ENCODE measurements at regions not wholly inside any gene's neighbourhood (a gene's known extent, or its start where the extent isn't known, plus 50 kb on each side); places are given as distances from the start of the nearest gene placed in this dataset.
"Not testable (repeated sequence)": the region's sequence is repeated elsewhere in the genome, so short reads cannot be mapped to it uniquely, and the experiment has no call there.

DNA sequence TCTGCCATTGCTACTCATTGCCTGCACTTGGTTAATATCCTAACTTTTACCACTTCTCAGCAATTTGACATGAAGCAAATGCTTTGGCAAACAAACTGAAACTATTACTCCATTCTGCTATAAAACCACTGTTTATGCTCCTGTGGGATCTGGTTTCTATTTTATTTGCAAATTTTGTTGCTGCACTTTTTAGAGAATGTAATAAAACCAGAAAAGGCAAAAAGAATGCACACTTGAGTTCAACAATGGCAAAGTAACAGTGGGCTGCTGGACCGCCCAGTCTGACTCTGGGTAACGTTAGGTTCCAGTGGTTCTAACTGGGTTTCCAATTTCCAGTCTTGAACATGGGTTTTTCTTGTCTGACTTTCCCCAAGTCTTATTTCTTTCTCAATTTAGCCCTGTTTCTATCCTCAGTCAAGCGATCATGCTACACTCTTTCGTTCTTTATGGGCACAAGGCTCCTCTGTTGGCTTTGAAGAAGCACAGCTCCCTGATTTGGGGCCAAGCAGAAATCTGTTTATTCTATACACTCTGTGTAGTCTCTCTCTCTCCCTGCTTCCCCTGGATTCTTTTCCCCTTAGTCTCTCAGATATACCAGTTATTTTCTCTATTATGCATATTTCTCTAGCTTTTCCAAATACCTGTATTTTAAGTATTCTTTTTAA, 129.2 kb upstream of the FAM3C start:
- DNase-seq (ENCODE audit: low read depth): no peak

DNA sequence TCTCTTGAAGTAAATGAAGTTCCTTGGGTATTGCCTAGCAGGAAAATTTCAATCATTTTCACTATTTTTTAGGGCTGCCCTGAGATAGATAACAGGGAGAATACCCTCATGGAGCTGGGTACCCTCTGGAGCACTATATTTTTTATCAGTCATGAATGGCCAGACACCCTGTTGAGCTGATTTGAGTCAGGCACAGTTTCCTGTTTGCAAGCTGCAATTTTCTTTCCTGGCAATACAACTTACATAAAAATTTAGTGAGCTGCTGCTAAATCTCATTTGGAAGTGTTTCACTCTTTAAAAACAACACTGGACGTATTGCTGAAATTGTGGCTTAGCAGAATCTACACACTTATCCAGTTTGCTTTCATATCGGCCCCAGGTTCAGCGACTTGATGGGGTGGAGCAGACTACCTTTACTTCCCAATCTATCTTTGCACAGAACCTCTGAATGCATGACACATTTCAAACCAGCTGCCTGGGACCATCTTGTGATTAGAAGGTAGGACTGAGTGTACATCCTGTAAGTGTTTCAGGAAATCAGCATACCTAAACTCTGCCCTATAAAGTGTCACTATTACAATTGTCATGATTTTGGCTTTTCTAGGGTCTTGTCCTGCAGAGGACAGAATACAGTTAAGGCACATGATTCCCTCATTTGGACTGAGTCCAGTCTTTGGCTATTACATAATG, 125.7 kb upstream of the FAM3C start:
- no peak for DNase-seq (ENCODE audit: low read depth)

DNA sequence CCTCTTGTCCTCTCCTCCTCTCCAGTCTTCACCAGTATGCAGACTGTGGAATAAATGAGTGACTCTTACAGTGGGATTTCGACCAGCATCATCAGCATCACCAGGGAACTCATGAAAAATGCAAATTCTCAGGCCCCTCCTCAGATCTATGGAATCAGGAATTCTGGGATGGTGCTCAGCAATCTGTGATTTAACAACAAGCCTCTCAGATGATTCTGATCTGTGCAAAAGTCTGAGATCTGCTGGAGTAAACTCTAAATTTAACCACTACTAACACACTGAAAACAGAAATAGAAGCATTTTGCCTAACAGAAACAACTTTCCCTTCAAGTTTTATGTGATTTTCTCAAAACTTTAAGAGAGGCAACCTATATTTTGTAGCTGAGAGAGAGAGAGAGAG, 124.8 kb upstream of the FAM3C start:
- no peak for DNase-seq (ENCODE audit: low read depth)

DNA sequence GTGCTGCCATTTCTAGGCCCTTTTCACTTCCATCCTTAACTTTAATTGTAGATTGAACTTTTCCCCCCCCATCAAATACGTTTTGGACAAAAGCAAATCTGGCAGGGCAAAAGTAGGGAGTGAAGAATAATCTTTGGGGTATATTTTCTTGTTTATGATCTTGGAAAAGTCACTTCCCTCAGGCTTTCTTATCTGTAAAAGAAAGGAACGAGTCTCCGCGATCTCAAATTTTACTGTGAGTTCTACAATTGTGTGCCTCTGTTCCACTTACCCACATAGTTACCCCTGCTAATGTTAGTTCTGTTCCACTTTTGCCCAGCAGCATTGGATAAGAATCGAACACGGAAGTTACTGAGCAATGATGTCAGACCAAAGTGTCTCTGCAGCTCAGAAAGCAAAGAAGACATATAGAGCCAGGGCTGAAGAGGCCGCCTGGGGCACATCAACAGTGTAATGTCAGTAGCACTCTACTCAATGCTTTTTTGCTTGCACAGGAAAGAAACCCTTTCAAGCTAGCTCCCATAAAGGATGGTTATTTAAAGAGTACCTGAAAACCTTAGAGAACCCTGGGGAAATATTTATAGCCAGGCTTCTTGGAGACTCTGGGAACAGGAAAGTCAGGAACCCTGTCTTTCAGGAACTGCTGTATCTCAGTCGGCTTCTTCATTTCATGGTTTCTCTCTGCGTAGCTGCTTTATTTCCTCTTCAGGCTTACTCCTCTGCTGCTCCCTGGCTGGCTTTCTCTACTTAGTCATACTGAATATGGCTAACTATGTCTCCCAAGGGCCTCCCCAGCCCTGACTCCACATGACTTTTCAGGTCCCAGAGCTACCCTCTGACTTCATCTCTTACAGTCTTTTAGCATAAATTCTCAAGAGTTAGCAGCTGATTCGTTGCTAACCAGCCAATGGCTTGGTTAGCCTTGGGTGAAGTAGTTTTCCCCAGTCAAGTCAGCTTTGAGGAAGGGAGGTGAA, 123.7 kb upstream of the FAM3C start:
- DNase-seq (ENCODE audit: low read depth): no peak

DNA sequence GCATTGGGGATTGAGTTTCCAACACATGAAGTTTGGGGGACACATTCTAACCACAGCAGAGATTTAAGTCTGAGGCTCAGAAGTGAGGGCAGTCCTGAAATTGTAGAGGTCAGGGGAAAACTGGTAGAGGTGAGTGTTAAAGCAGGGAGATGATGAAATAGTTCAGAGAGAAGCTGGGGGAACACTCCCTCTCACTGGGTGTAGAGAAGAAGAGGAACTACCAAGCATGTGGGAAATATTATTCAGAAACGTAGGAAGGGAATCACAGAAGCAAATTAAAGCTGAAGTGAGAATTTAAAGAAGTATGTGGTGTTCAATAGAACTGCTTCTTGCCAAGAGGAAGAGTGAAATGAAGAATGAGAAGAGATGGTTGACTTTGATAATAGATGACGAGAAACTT, 121.5 kb upstream of the FAM3C start:
- DNase-seq (ENCODE audit: low read depth): no peak

DNA sequence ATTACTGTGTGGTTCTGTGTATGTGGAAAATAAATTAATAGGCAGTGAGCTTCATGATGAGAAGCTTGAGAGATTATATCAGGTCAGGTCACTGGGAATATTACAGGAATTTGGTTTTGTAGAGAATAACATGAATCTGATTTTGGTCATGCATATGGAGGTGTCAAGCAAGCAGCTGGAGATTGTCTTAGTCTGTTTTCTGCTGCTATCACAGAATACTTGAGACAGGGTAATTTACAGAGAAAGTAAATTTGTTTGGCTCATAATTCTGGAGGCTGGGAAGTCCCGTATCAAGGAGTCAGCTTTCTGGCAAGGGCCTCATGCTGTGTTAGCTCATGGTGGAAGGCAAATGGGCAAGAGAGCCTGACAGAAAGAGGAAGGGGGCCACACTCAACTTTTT, 120.7 kb upstream of the FAM3C start:
- no peak for DNase-seq (ENCODE audit: low read depth)

DNA sequence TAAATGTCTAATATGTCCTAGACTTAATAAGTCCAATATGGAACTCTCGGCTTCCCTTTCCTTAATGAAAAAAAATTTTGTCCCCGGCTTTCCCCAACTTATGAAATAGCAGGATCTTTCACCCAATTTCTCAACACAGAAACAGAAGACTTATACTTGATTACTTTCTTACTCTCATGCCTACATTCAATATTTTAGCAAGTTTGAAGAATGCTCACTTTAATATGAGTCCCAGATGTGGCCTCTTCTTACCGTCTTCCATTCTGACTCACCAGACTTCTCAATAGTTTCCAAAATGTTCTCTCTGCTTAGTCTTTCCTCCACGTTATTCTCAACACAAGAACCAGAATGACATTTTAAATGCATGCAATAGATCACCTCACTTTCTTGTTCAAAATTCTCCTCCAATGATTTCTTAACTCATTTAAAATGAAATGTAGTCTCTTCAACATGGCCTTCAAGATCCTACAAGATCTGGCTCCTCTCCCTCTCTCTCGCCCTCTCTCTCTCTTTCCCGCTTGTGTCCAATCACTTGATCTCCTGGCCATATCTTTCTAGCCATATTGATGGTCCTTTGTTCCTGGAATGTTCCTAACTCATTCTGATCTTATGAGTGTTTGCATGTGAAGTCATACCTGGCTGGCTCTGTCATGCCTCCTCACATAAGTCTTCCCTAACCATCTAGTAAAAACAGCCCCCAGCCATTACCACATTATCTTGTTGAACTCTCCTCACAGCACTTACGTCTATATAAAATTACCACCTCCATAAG, 119.7 kb upstream of the FAM3C start:
- DNase-seq (ENCODE audit: low read depth): no peak

DNA sequence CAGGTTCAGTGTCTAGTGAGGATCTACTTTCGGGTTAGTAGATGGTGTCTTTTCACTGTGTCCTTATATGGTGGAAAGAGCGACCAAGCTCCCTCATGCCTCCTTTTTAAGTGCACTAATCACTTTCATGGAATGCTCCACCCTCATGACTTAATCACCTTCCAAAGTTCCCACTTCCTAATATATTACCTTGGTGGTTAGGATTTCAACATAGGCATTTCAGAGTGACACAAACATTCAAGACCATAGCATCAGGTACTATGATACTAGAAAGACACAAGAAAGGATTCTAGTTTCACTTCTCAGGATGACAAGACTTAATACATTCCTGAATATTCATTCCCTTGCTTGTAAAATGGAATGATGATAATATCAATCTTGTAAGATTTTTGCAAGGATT, 119.1 kb upstream of the FAM3C start:
- no peak for DNase-seq (ENCODE audit: low read depth)

DNA sequence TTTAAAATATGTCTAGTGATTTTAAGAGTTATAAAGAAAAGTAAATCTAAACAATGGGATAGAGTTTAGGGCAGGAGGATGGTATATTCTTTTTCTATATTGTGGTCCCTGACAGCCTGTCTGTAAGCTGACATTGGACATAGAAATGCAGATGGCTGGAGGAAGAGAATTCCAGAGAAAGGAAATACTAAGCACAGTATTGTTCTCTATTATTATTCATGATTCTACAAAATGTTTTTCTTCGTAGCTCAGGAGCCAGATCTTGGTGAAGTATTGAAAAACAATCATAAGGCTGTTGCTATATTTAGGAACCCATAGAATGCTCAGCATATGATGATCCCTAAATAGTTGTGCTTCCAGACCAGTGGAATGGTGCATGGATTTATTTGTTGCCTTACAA, 117.0 kb upstream of the FAM3C start:
- DNase-seq (ENCODE audit: low read depth): no peak

DNA sequence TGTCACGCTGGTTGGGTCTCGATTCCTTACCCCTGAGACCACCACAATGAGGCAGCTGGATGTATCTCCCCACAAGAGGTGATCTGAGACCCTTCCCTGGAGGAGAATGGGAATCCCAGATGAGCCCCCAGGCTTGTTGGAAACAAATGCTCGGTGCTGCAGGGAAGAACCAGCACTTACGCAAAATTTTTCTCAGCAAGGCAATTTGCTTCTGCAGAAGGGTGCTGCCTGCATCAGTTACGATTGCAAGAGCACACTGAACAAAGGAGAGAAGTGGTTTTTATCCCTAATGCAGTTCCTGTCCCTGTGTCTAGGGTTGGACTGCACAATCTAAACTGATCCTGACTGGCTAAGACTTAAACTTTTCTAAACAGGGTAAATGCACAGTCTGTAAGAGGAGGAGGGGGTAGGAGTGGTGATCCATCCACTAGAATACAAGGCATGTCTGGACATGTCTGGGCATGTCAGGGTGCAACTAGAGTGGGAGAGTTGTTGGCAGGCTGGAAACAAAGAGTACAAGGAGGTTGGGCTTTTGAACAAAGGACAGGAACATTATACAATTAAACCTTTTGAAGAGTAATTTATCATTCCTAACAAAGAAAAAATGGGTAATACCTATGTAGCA, 114.9 kb upstream of the FAM3C start:
- no peak for DNase-seq (ENCODE audit: low read depth)

DNA sequence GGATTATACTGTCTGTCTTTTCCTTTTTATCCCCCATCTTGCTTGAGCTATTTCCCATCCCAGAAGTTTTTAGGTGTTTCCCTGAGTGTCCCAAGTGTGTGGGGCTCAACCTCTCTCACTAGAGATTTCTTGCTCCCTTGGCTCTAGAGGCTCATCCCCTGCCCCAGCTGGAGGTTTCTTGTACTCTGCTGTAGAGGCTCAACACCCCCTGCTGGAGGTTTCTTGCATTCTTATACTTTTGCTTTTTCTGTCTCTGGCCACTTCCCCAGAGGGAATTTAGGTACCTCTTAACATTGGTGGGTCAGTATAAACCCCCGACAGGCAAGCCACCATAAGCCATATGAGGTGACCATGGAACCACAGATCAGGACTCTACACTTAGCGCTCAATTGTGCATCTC, 114.2 kb upstream of the FAM3C start:
- DNase-seq (ENCODE audit: low read depth): no peak

DNA sequence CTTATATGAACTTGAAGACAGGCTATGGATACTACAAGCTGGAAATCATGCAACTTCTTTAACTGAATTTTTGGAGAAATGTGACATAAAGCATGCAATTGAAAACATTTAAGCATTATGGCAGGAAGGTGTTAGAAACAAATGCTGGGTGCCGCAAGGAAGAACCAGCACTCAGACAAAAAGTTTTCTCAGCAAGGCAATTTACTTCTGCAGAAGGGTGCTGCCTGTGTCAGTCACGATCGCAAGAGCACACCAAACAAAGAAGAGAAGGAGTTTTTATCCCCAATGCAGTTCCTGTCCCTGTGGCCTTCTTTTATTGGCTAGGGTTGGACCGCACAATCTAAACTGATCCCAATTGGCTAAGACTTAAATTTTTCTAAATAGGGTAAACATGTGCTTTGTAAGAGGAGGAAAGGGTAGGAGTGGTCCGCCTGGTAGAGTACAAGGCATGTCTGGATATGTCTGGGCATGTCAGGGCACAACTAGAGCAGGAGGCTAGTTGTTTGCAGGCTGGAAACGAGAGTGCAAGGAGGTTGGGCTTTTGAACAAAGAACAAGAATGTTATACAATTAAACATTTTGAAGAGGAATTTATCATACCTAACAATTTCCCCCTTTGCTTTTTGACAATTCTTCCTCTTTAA, 109.6 kb upstream of the FAM3C start:
- DNase-seq (ENCODE audit: low read depth): no peak

DNA sequence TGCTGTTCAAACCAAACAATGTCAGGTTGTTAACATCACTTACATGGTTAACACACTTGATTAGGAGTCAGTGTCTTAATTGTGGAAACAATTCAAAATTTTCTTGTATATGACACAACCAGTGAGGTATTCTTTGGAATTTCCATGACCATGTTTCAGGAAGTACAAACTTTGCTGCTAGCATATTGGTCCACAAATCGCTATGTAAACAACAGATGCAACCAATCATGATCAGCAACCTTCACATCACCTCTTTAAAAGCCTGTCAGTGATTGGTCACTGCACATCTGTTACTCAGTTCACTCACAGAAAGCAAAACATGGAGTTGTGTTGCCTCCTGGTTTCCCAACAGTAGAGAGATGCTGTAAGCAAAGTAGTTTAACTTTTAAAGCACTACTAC, 108.9 kb upstream of the FAM3C start:
- DNase-seq (ENCODE audit: low read depth): no peak

DNA sequence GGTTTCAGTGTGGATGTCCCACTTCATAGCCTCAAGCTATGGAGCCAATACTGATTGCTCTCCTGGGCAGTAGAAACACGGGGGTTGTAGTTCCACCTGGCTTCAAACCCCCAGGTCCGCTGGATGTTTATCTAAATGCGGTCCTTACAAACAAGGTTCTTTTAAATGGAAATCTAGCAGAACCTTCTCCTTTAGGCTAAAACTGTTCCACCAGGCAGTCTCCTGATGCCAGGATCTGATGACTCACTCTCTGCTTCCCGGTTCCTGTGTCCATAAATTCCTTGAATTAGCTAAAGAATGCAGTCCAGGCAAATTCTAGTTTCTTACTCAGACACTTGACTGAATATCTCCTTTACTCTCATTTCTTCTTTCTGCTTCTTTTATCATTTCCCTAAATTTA, 108.4 kb upstream of the FAM3C start:
- no peak for DNase-seq (ENCODE audit: low read depth)

DNA sequence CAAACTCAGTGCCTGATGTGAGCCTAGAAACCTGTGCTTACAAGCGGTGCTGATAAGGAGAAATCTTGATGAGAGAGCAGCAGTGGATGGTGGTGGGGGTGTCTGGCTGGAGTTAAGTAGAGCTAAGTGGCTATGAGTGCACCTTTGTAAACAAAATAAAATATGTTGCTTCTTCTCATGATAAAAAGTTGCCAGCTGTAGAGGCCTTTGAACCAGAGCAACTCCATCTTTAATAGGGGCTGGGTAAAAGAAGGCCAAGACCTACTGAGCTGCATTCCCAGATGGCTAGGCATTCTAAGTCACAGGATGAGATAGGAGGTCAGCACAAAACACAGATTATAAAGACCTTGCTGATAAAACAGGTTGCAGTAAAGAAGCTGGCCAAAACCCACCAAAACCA, 107.6 kb upstream of the FAM3C start:
- DNase-seq (ENCODE audit: low read depth): no peak

DNA sequence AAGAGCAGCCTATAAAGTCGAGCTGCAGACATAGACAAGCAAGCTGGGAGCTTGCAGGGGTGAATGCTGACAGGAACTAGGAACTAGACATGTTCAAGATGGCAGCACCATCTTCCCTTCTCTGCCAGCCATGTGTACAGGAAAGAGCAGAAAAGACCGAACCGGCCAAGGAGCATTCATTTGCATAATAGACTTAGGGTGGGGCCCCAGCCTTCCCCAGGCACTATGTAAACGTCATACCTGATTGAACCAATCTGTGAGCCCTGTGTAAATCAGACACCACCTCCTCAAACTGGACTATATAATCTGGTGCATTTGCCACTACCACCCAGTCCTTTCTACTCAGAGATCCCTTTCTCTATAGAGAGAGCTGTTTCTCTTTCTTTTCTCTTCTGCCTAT, 106.9 kb upstream of the FAM3C start:
- no peak for DNase-seq (ENCODE audit: low read depth)

DNA sequence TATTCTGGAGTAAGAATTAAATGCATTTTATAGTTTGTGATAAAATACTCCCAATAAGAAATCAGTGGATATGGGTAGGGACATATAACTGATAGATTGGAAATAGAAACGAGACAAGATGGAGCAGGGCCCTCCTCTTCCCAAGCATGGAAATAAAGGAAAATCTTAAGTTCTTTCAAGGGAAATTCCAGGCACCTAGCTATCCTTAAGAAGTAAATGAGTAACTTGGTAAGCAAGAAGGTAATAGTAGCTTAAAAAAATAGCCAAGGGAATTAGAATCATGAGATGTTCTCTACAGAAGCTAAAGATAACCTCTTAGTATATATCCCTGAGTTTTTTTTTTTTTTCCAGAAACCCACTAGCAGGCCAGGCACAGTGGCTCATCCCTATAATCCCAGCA, 105.5 kb upstream of the FAM3C start:
- no peak for DNase-seq (ENCODE audit: low read depth)

DNA sequence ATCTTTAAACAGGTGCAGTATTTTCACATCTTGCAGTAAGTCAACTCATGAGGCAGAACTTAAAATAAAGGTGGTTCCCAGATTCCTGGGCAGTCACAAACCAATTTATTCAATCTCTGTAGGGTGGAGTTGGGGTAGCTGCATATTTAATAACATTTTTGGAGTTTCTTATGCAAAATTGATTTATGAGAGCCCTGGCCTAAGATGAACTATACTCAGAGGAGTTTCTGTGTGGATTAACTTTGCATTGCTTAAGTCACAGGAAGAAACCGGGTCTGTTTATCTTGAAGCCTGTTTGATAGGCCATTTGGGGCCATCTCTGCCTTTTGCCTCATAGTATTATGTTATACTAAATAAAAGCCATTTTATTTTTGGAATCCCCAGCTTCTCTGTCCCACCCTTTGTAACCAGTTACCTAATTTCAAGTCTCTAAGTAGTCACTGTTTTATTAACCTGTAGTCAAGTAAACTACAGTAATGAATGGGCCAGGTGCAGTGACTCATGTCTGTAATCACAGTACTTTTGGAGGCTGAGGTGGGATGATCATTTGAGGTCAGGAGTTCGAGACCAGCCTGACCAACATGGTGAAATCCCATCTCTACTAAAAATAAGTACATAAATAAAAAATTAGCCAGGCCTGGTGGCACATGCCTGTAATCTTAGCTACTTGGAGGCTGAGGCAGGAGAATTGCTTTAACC, 104.4 kb upstream of the FAM3C start:
- no peak for DNase-seq (ENCODE audit: low read depth)

DNA sequence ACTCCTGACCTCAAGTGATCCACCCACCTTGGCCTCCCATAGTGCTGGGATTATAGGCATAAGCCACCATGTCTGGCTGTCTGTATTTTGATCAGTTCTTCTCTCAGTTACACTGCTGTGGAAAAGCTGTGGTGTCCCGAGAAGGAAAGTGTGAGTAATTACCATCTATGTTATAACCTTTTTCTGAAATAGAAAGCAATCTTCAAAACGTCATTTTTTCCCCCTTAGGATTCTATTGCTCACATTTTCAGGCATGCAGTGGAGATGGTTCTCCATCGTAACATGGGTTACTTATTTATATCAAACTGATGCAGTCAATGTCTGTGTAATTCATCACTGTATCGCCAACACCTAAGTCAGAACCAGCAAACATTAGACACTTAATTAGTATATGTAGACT, 103.5 kb upstream of the FAM3C start:
- DNase-seq (ENCODE audit: low read depth): no peak

DNA sequence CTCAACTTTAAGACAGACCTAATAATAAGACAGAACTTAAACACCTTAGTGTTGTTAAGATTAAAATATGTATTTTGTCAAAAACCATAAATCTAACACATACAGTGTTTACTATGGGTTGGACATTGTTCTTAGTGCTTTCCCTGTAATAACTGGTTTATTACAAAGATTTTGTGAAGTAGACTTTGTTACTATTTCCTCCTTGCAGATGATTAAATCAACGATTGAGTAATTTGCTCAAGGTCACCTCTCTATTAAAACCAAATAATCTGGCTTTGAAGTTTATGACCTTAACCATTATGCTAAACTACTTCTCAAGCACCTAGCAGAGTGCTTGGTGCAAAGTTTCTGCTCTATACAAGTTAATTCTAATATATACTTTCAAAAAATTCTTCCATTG, 102.7 kb upstream of the FAM3C start:
- no peak for DNase-seq (ENCODE audit: low read depth)

DNA sequence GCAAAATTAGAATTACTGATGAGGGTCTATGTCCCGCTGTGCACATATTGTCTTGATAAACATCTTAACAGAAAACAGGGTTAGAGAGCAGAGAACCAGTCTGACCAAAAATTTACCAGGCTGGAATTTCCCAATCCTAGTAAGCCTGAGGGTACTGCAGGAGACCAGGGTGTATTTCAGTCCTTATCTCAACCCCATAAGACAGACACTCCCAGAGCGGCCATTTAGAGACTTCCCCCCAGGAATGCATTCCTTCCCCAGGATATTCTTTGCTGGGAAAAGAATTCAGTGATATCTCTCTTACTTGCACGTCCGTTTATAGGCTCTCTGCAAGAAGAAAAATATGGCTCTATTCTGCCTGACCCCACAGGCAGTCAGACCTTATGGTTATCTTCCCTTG, 101.4 kb upstream of the FAM3C start:
- not testable (repeated sequence) for DNase-seq (ENCODE audit: low read depth)
